ENCODE measurements at regions not wholly inside any gene's neighbourhood (a gene's known extent, or its start where the extent isn't known, plus 50 kb on each side); places are given as distances from the start of the nearest gene placed in this dataset.

DNA sequence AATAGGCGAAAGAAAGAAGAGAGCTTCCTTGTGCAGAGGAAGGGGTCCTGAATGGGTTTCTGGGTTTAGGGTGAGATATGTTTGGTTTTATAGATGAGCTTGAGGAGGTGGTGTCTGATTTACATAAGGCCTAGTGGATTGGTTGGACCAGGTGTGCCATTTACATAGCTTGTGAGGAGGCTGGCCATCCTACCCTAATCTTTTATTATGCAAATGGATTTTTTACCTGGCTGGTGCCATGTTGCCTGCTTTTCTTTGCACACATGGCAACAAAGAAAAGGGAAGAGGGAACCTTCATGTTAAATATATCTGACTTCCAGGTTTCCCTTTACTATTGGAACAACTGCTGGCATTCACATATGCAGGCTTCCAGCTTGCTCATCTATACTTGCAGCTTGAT, 585.3 kb downstream of the PTPRU start:
- no peak for DNase-seq (ENCODE audit: low read depth)
- no peak for TF ChIP-seq CTCF (IDR thresholded peaks at IDR 0.05; ENCODE audit: insufficient read depth, low read length, poor library complexity, severe bottlenecking)
- H3K4me3 ChIP-seq (ENCODE audit: low read depth, low read length) = no peak overlapping the region
- no peaks in the 10 kb centered on the region for H3K27me3 ChIP-seq (ENCODE audit: control insufficient read depth, insufficient read depth, low read length)
- H3K36me3 ChIP-seq (ENCODE audit: control insufficient read depth, insufficient read depth, low read length) = no peaks in the 10 kb centered on the region

- no peak for TF ChIP-seq CTCF (IDR thresholded peaks at IDR 0.05; ENCODE audit: insufficient read depth, low read length, poor library complexity, severe bottlenecking)
- H3K36me3 ChIP-seq (ENCODE audit: control insufficient read depth, insufficient read depth, low read length) = no peaks in the 10 kb centered on the region
- H3K4me3 ChIP-seq (ENCODE audit: low read depth, low read length) = no peak overlapping the region
- DNase-seq (ENCODE audit: low read depth) = no peak
- H3K27me3 ChIP-seq (ENCODE audit: control insufficient read depth, insufficient read depth, low read length) = no peaks in the 10 kb centered on the region
These were observed 584.1 kb downstream of the PTPRU start for GRCh38 chr1:29820401-29820800.

- Histone ChIP-seq H3K27me3 (ENCODE audit: control insufficient read depth, insufficient read depth, low read length) (no peaks in the 10 kb centered on the region), H3K36me3 (ENCODE audit: control insufficient read depth, insufficient read depth, low read length) (no peaks in the 10 kb centered on the region), H3K4me3 (ENCODE audit: low read depth, low read length) (no peak overlapping the region)
- DNase-seq (ENCODE audit: low read depth) = no peak
- TF ChIP-seq CTCF (IDR thresholded peaks at IDR 0.05; ENCODE audit: insufficient read depth, low read length, poor library complexity, severe bottlenecking) = no peak
These were observed 576.2 kb downstream of the PTPRU start for GRCh38 chr1:29812408-29813135.

DNA sequence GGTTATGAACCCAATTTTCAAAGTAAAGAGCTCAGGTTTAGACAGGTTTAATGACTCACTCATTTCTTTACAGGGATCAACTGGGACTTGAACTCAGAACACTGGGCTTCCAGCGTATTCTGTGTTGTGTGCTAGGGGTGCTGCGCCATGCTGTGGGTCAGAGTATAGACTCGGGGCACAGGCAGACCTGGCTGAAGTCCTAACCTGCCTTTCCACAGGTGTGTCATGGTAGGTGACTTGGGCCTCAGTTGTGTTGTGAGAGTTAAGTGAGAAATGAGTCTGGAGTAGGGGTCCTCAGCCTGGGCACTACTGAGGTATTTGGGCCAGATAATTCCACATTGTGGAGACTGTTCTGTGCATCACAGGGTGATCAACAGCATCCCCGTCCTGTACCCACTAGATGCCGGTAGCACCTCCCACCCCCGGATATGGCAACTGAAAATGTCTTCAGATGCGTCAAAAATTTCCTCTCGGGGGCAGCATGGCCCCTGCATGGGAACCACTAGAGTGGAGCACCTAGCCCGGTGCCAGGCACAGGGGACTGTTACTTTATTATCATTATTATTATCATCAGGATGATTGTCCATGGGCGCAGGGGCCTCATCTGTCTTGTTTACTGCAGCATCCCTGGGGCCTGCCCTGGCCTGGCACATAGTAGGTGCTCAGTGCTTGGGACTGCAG, 575.5 kb downstream of the PTPRU start:
- no peak for DNase-seq (ENCODE audit: low read depth)
- Histone ChIP-seq H3K4me3 (ENCODE audit: low read depth, low read length) (no peak overlapping the region), H3K36me3 (ENCODE audit: control insufficient read depth, insufficient read depth, low read length) (no peaks in the 10 kb centered on the region), H3K27me3 (ENCODE audit: control insufficient read depth, insufficient read depth, low read length) (no peaks in the 10 kb centered on the region)
- no peak for TF ChIP-seq CTCF (IDR thresholded peaks at IDR 0.05; ENCODE audit: insufficient read depth, low read length, poor library complexity, severe bottlenecking)

GRCh38 chr1:29811247-29811646, 574.9 kb downstream of the PTPRU start:
- Histone ChIP-seq H3K4me3 (ENCODE audit: low read depth, low read length) (no peak overlapping the region), H3K36me3 (ENCODE audit: control insufficient read depth, insufficient read depth, low read length) (no peaks in the 10 kb centered on the region), H3K27me3 (ENCODE audit: control insufficient read depth, insufficient read depth, low read length) (no peaks in the 10 kb centered on the region)
- no peak for TF ChIP-seq CTCF (IDR thresholded peaks at IDR 0.05; ENCODE audit: insufficient read depth, low read length, poor library complexity, severe bottlenecking)
- DNase-seq (ENCODE audit: low read depth) = no peak

Measured in kidney epithelial cell (primary cell).